ENCODE measurements at regions not wholly inside any gene's neighbourhood (a gene's known extent, or its start where the extent isn't known, plus 50 kb on each side); places are given as distances from the start of the nearest gene placed in this dataset.
A peak's percentile ranks its signal among the peaks of the same experiment; 100 is the strongest.

- H2AFZ ChIP-seq (ENCODE audit: low read depth, low read length, poor library complexity, severe bottlenecking), result no peak overlapping the region
- no peak overlapping the region for H3K4me3 ChIP-seq (replicated peaks in 1 of 2; ENCODE audit: low read depth in 1 of 2, low read length in 2 of 2)
- H3K9me2 ChIP-seq (ENCODE audit: insufficient read depth), result no peaks in the 10 kb centered on the region
- POLR2A ChIA-PET, result interaction anchor here (0.7 to 2.4 kb wide), 8 partner anchors 16 to 119 kb away, joined by 3 to 11 read pairs (median 4); no protein-coding TSS in a partner anchor
- no peaks in the 10 kb centered on the region for H3K36me3 ChIP-seq (ENCODE audit: control insufficient read depth in 1 of 2, insufficient read depth in 2 of 2, low read length in 2 of 2)
- DNase-seq (ENCODE audit: low read depth, low spot score), result no peak
- TF ChIP-seq, protein P1, sequence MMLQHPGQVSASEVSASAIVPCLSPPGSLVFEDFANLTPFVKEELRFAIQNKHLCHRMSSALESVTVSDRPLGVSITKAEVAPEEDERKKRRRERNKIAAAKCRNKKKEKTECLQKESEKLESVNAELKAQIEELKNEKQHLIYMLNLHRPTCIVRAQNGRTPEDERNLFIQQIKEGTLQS (IDR thresholded peaks at IDR 0.05), result no peak
- TF ChIP-seq TCF7L2 (IDR thresholded peaks at IDR 0.05; ENCODE audit: borderline replicate concordance, extremely low read depth, insufficient read depth, insufficient read length), result no peak
- TF ChIP-seq CBX3 (IDR thresholded peaks at IDR 0.05; ENCODE audit: low read depth), result no peak
- TF ChIP-seq POLR2A (IDR thresholded peaks at IDR 0.05; ENCODE audit: borderline replicate concordance, extremely low read depth, insufficient read depth, insufficient read length), result peak; percentile 60
- no peak for TF ChIP-seq CEBPB (IDR thresholded peaks at IDR 0.05; ENCODE audit: low read depth)
- peak; percentile 40; the same call in 1 of the 2 replicates for TF ChIP-seq POLR2AphosphoS5 (IDR thresholded peaks at IDR 0.05; ENCODE audit: low read depth, low read length)
- no peak for TF ChIP-seq SRF (IDR thresholded peaks at IDR 0.05; ENCODE audit: low read depth)
- peaks cover 87% of the 10 kb centered on the region for H3K79me2 ChIP-seq (ENCODE audit: insufficient read depth, low read length)
- no peaks in the 10 kb centered on the region for H3K9me3 ChIP-seq (ENCODE audit: control insufficient read depth in 1 of 2, insufficient read depth in 1 of 2, low read depth in 1 of 2, low read length in 2 of 2)
- peak overlapping the region; percentile 67 for H3K4me2 ChIP-seq (ENCODE audit: low read length)
- H4K20me1 ChIP-seq (ENCODE audit: insufficient read depth), result no peaks in the 10 kb centered on the region
- H3K9ac ChIP-seq (ENCODE audit: low read length), result peak overlapping the region; percentile 73
- BruUV-seq (replicated peaks), result no TSS peak
- H3K4me1 ChIP-seq (ENCODE audit: control insufficient read depth in 1 of 2, insufficient read depth in 2 of 2, low read length in 2 of 2), result peaks cover 95 to 100% of the 10 kb centered on the region in 2 experiments
- H3K27me3 ChIP-seq (ENCODE audit: insufficient read depth, low read length), result no peaks in the 10 kb centered on the region
- CTCF ChIA-PET, result no interaction called here
- ATAC-seq, result peak; percentile 6; the same call in 1 of the 2 replicates
- H3K27ac ChIP-seq (ENCODE audit: low read depth, low read length), result peak overlapping the region; percentile 96
- intact Hi-C loops (cut with micrococcal nuclease), result no loop called here
- RAD21 ChIA-PET (ENCODE audit: low non-redundant PET in 1 of 2, low total read pairs in 2 of 2, uncharacterized antibody in 2 of 2, unreplicated experiment in 2 of 2), result no interaction called here
These were observed 278.5 kb upstream of the KLF14 start for GRCh38 chr7:131012477-131013031.

DNA sequence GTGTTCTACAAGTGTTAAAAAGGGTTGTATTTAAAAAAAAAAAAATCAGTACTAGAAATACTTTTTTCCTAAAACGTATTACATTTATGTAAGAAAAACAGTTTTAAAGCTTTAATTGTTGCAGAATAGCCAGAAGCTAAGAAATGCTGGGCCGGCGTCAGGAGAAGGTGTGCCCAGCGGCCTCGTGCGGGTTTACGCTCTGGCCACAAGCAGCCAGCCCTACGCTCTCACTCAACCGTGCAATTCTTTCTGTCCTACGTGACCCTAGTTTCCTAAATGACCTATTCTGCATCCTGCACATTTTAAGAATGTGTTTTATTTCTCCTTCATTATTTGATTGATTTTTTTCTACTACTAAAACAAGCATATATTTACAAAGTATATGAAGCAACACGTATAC lies 279.7 kb upstream of the KLF14 start:
- RAD21 ChIA-PET (ENCODE audit: low non-redundant PET in 1 of 2, low total read pairs in 2 of 2, uncharacterized antibody in 2 of 2, unreplicated experiment in 2 of 2), result no interaction called here
- no peak for TF ChIP-seq CEBPB (IDR thresholded peaks at IDR 0.05; ENCODE audit: low read depth)
- TF ChIP-seq SIN3A (IDR thresholded peaks at IDR 0.05; ENCODE audit: low read depth), result no peak
- TF ChIP-seq, protein P2, sequence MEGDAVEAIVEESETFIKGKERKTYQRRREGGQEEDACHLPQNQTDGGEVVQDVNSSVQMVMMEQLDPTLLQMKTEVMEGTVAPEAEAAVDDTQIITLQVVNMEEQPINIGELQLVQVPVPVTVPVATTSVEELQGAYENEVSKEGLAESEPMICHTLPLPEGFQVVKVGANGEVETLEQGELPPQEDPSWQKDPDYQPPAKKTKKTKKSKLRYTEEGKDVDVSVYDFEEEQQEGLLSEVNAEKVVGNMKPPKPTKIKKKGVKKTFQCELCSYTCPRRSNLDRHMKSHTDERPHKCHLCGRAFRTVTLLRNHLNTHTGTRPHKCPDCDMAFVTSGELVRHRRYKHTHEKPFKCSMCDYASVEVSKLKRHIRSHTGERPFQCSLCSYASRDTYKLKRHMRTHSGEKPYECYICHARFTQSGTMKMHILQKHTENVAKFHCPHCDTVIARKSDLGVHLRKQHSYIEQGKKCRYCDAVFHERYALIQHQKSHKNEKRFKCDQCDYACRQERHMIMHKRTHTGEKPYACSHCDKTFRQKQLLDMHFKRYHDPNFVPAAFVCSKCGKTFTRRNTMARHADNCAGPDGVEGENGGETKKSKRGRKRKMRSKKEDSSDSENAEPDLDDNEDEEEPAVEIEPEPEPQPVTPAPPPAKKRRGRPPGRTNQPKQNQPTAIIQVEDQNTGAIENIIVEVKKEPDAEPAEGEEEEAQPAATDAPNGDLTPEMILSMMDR (IDR thresholded peaks at IDR 0.05 in 2 of 3, conservative IDR thresholded peaks at IDR 0.05 in 1 of 3; ENCODE audit: borderline replicate concordance in 1 of 3, insufficient read depth in 1 of 3, low read depth in 2 of 3, low read length in 2 of 3), result no peak
- TF ChIP-seq, protein P3, sequence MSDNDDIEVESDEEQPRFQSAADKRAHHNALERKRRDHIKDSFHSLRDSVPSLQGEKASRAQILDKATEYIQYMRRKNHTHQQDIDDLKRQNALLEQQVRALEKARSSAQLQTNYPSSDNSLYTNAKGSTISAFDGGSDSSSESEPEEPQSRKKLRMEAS (IDR thresholded peaks at IDR 0.05), result no peak
- H3K27ac ChIP-seq (ENCODE audit: low read depth, low read length), result peak overlapping the region; percentile 96
- peaks cover 79% of the 10 kb centered on the region for H3K79me2 ChIP-seq (ENCODE audit: insufficient read depth, low read length)
- intact Hi-C loops (cut with micrococcal nuclease), result loop anchor here (2.0 kb wide), 1 partner anchor 53 kb away; no protein-coding TSS in a partner anchor
- ATAC-seq, result no peak
- peak overlapping the region; percentile 73 for H3K9ac ChIP-seq (ENCODE audit: low read length)
- H3K9me2 ChIP-seq (ENCODE audit: insufficient read depth), result no peaks in the 10 kb centered on the region
- no peaks in the 10 kb centered on the region for H4K20me1 ChIP-seq (ENCODE audit: insufficient read depth)
- POLR2A ChIA-PET, result interaction anchor here (0.7 to 2.4 kb wide), 5 partner anchors 10 to 117 kb away, joined by 3 to 11 read pairs (median 6); no protein-coding TSS in a partner anchor
- peaks cover 92 to 99% of the 10 kb centered on the region in 2 experiments for H3K4me1 ChIP-seq (ENCODE audit: control insufficient read depth in 1 of 2, insufficient read depth in 2 of 2, low read length in 2 of 2)
- H3K9me3 ChIP-seq (ENCODE audit: control insufficient read depth in 1 of 2, insufficient read depth in 1 of 2, low read depth in 1 of 2, low read length in 2 of 2), result no peaks in the 10 kb centered on the region
- H3K4me3 ChIP-seq (replicated peaks in 1 of 2; ENCODE audit: low read depth in 1 of 2, low read length in 2 of 2), result no peak overlapping the region
- no peaks in the 10 kb centered on the region for H3K36me3 ChIP-seq (ENCODE audit: control insufficient read depth in 1 of 2, insufficient read depth in 2 of 2, low read length in 2 of 2)
- H3K4me2 ChIP-seq (ENCODE audit: low read length), result peak overlapping the region; percentile 67
- H2AFZ ChIP-seq (ENCODE audit: low read depth, low read length, poor library complexity, severe bottlenecking), result no peak overlapping the region
- no TSS peak for BruUV-seq (replicated peaks)
- no peak for DNase-seq (ENCODE audit: low read depth, low spot score)
- no peaks in the 10 kb centered on the region for H3K27me3 ChIP-seq (ENCODE audit: insufficient read depth, low read length)
- CTCF ChIA-PET, result interaction anchor here (0.8 kb wide), 1 partner anchor 117 kb away, joined by 3 read pairs; no protein-coding TSS in a partner anchor
